Activated CD8-positive, alpha-beta memory T cell treated with anti-CD3 and anti-CD28 coated beads for 36 hours (primary cell): ENCODE measurements at regions not wholly inside any gene's neighbourhood (a gene's known extent, or its start where the extent isn't known, plus 50 kb on each side); places are given as distances from the start of the nearest gene placed in this dataset.

ENCODE experiments used
- CTCF ChIA-PET: fragments of 350-600 bp; sonication (Branson Sonifier 250); formaldehyde crosslinking; loops from one replicate; lab custom pipeline; 2021; ENCODE audit warnings: antibody characterized with exemption; lab: Charles Lee
- POLR2A ChIA-PET: fragments of 350-600 bp; sonication (Branson Sonifier 250); formaldehyde crosslinking; loops from one replicate; lab custom pipeline; 2021; ENCODE audit warnings: antibody characterized with exemption; lab: Charles Lee

- ChIA-PET POLR2A (no interaction called here), CTCF (no interaction called here)
These were observed 727.8 kb downstream of the CDH11 start for GRCh38 chr16:64394061-64394460.

- CTCF ChIA-PET = no interaction called here
- POLR2A ChIA-PET = no interaction called here
These were observed 729.4 kb downstream of the CDH11 start for GRCh38 chr16:64392456-64392855.

- ChIA-PET POLR2A (no interaction called here), CTCF (no interaction called here)
These were observed 730.7 kb downstream of the CDH11 start for GRCh38 chr16:64391063-64391600.

GRCh38 chr16:64390102-64390501 lies 731.8 kb downstream of the CDH11 start:
- ChIA-PET CTCF (no interaction called here), POLR2A (no interaction called here)

- POLR2A ChIA-PET = no interaction called here
These were observed 737.2 kb downstream of the CDH11 start for GRCh38 chr16:64384636-64385035.

GRCh38 chr16:64381979-64382378 lies 739.9 kb downstream of the CDH11 start:
- POLR2A ChIA-PET = no interaction called here
- CTCF ChIA-PET = no interaction called here

More at GRCh38 chr16:64384636-64385035, 737.2 kb downstream of the CDH11 start:
- CTCF ChIA-PET = no interaction called here

GRCh38 chr16:64380751-64381150 lies 741.1 kb downstream of the CDH11 start:
- CTCF ChIA-PET = no interaction called here
- POLR2A ChIA-PET = no interaction called here

- CTCF ChIA-PET = no interaction called here
- POLR2A ChIA-PET = no interaction called here
These were observed 746.4 kb downstream of the CDH11 start for GRCh38 chr16:64375391-64375980.

- CTCF ChIA-PET = no interaction called here
- POLR2A ChIA-PET = no interaction called here
These were observed 751.8 kb downstream of the CDH11 start for GRCh38 chr16:64370112-64370511.

GRCh38 chr16:64365448-64365931 lies 756.4 kb downstream of the CDH11 start:
- ChIA-PET POLR2A (no interaction called here), CTCF (no interaction called here)

- ChIA-PET POLR2A (no interaction called here), CTCF (no interaction called here)
These were observed 757.0 kb downstream of the CDH11 start for GRCh38 chr16:64364894-64365293.

- CTCF ChIA-PET = no interaction called here
These were observed 757.4 kb downstream of the CDH11 start for GRCh38 chr16:64364416-64364815.

GRCh38 chr16:64364016-64364415 lies 757.8 kb downstream of the CDH11 start:
- ChIA-PET CTCF (no interaction called here), POLR2A (no interaction called here)

More at GRCh38 chr16:64364416-64364815, 757.4 kb downstream of the CDH11 start:
- POLR2A ChIA-PET = no interaction called here

- POLR2A ChIA-PET = no interaction called here
- CTCF ChIA-PET = no interaction called here
These were observed 758.8 kb downstream of the CDH11 start for GRCh38 chr16:64363039-64363438.

- CTCF ChIA-PET = no interaction called here
- POLR2A ChIA-PET = no interaction called here
These were observed 759.7 kb downstream of the CDH11 start for GRCh38 chr16:64362193-64362592.

GRCh38 chr16:64361753-64362152 lies 760.1 kb downstream of the CDH11 start:
- POLR2A ChIA-PET = no interaction called here

GRCh38 chr16:64358291-64358690 lies 763.6 kb downstream of the CDH11 start:
- CTCF ChIA-PET = no interaction called here

More at GRCh38 chr16:64361753-64362152, 760.1 kb downstream of the CDH11 start:
- CTCF ChIA-PET = no interaction called here

GRCh38 chr16:64356267-64356666 lies 765.6 kb downstream of the CDH11 start:
- CTCF ChIA-PET = no interaction called here
- POLR2A ChIA-PET = no interaction called here

More at GRCh38 chr16:64358291-64358690, 763.6 kb downstream of the CDH11 start:
- POLR2A ChIA-PET = no interaction called here

- ChIA-PET CTCF (no interaction called here), POLR2A (no interaction called here)
These were observed 769.6 kb downstream of the CDH11 start for GRCh38 chr16:64352246-64352645.

- ChIA-PET POLR2A (no interaction called here), CTCF (no interaction called here)
These were observed 770.7 kb downstream of the CDH11 start for GRCh38 chr16:64351121-64351520.

GRCh38 chr16:64346080-64346479 lies 775.8 kb downstream of the CDH11 start:
- ChIA-PET CTCF (no interaction called here), POLR2A (no interaction called here)
